K562 (cell line): ENCODE measurements at regions not wholly inside any gene's neighbourhood (a gene's known extent, or its start where the extent isn't known, plus 50 kb on each side); places are given as distances from the start of the nearest gene placed in this dataset.

Source experiments
- ATAC-seq: fragments of 200-7000 bp; cut with Tn5 transposase; 3 replicates; pipeline ENCODE4 v1.9.1; 2020; ENCODE audit warnings: moderate library complexity
- BruUV-seq: library from RNA; stranded (reverse); fragments of 400-500 nt; replicated peaks from 2 replicates; lab custom pipeline; 2021; lab: Mats Ljungman, UMichigan
- CTCF ChIA-PET: fragments of 300-600 bp; formaldehyde crosslinking; extraction: SDS; loops from one replicate; lab custom pipeline; 2021; ENCODE audit warnings: low intra/inter-chr PET ratio; lab: Yijun Ruan, JAX
- POLR2A ChIA-PET: fragments of 300-600, 350-650 bp; sonication (Branson Sonifier 250); formaldehyde crosslinking; extraction: SDS; loops from one replicate; lab custom pipeline; 2021; ENCODE audit warnings: antibody characterized with exemption, inconsistent platforms; lab: Yijun Ruan, JAX
- DNase-seq, 4 experiments: peaks; one replicate each; pipeline versions ENCODE4 v3.0.0 to v3.0.0-alpha.2; 2011 to 2018; ENCODE audit warnings: low spot score in 3 of 4, mixed read lengths in 3 of 4; ENCODE audit errors: extremely low read depth in 1 of 4
- FAIRE-seq: peaks from 2 replicates; lab custom pipeline; 2011; peaks lifted over from hg19 to GRCh38; lab: Jason Lieb, UNC
- H2AFZ ChIP-seq: 2 replicates; pipeline ENCODE4 v1.6.0; 2011; ENCODE audit warnings: low read depth, low read length, control low read depth, inconsistent platforms
- H3K27ac ChIP-seq: fragments of 200-600 bp; 3 replicates; pipeline ENCODE4 v1.8.0; 2011; ENCODE audit warnings: low read depth, mild to moderate bottlenecking, control low read depth, inconsistent platforms, low read length, moderate library complexity, mixed read lengths; ENCODE audit errors: extremely low read depth
- H3K27me3 ChIP-seq, 2 experiments: fragments of 300-600 bp in 1 of 2; 2 replicates in 1 of 2; 3 replicates in 1 of 2; pipeline versions ENCODE4 v1.6.0 to v1.8.0; 2011; ENCODE audit warnings: inconsistent platforms in 2 of 2, low read length in 2 of 2, mild to moderate bottlenecking in 1 of 2, mixed read lengths in 1 of 2, moderate library complexity in 1 of 2; ENCODE audit not compliant: control insufficient read depth in 2 of 2, insufficient read depth in 2 of 2
- H3K36me3 ChIP-seq: fragments of 300-600 bp; 3 replicates; pipeline ENCODE4 v1.8.0; 2011; ENCODE audit warnings: mild to moderate bottlenecking, low read length, inconsistent platforms; ENCODE audit not compliant: control insufficient read depth, insufficient read depth
- H3K4me1 ChIP-seq, 2 experiments: fragments of 200-600 bp in 1 of 2; replicated peaks in 1 of 2; 2 replicates in 1 of 2; 3 replicates in 1 of 2; pipeline versions ENCODE4 v1.5.1 to v1.8.0; 2011; ENCODE audit warnings: inconsistent platforms in 2 of 2, low read length in 2 of 2, mild to moderate bottlenecking in 1 of 2, mixed read lengths in 1 of 2, moderate library complexity in 1 of 2; ENCODE audit not compliant: control insufficient read depth in 2 of 2, insufficient read depth in 2 of 2
- H3K4me2 ChIP-seq: 2 replicates; pipeline ENCODE4 v1.6.1; 2011; ENCODE audit warnings: low read length, control low read depth, inconsistent platforms, mixed read lengths; ENCODE audit not compliant: insufficient read depth
- H3K4me3 ChIP-seq: fragments of 200-600 bp; sonication (generic), shearing (Covaris generic); 2 replicates; pipeline ENCODE4 v1.5.1; 2016; ENCODE audit warnings: control low read depth, inconsistent platforms
- H3K79me2 ChIP-seq: fragments of 200-600 bp; 3 replicates; pipeline ENCODE4 v1.8.0; 2011; ENCODE audit warnings: low read length, inconsistent platforms; ENCODE audit not compliant: control insufficient read depth, insufficient read depth
- H3K9ac ChIP-seq, 2 experiments: 2 replicates each; pipeline versions ENCODE4 v1.6.0 to v1.6.1; 2011; ENCODE audit warnings: low read depth in 2 of 2, low read length in 2 of 2, control low read depth in 1 of 2, inconsistent platforms in 1 of 2, mild to moderate bottlenecking in 1 of 2, mixed read lengths in 1 of 2; ENCODE audit not compliant: insufficient read depth in 1 of 2
- H3K9me1 ChIP-seq: one replicate; pipeline ENCODE4 v1.6.0; 2011; ENCODE audit warnings: inconsistent platforms, mild to moderate bottlenecking, low read length, moderate library complexity; ENCODE audit not compliant: control insufficient read depth, insufficient read depth
- H3K9me3 ChIP-seq: replicated peaks from 2 replicates; pipeline ENCODE4 v1.5.1; 2011; ENCODE audit warnings: low read depth, low read length, inconsistent platforms; ENCODE audit not compliant: control insufficient read depth, insufficient read depth
- H4K20me1 ChIP-seq: replicated peaks from 2 replicates; pipeline ENCODE4 v1.6.1; 2011; ENCODE audit warnings: low read length, inconsistent platforms, mixed read lengths; ENCODE audit not compliant: control insufficient read depth, insufficient read depth
- ASH1L ChIP-seq: fragments of 450-650 bp; IDR thresholded peaks from 2 replicates; pipeline ENCODE4 v1.6.1; 2018; ENCODE audit warnings: borderline replicate concordance, mild to moderate bottlenecking, low read depth; ENCODE audit not compliant: partially characterized antibody
- CREB3L1 ChIP-seq: fragments of 450-650 bp; IDR thresholded peaks from 2 replicates; pipeline ENCODE4 v1.6.1; 2014; ENCODE audit warnings: low read depth, mild to moderate bottlenecking, moderate library complexity, borderline replicate concordance
- DACH1 ChIP-seq: fragments of 450-650 bp; IDR thresholded peaks from 2 replicates; pipeline ENCODE4 v1.6.1; 2018; ENCODE audit not compliant: partially characterized antibody
- EZH2 ChIP-seq: IDR thresholded peaks from 2 replicates; pipeline ENCODE4 v1.6.1; 2012; ENCODE audit warnings: low read depth, mild to moderate bottlenecking, inconsistent platforms, low read length, borderline replicate concordance
- GABPB2 ChIP-seq: fragments of 250-450 bp; sonication (Bioruptor Pico); conservative IDR thresholded peaks from 2 replicates; pipeline ENCODE4 v1.5.1; 2021; ENCODE audit warnings: mild to moderate bottlenecking
- HOMEZ ChIP-seq: fragments of 250-450 bp; sonication (Bioruptor Pico); IDR thresholded peaks from 2 replicates; pipeline ENCODE4 v1.4.0; 2020; ENCODE audit warnings: mild to moderate bottlenecking, moderate library complexity
- IRF1 ChIP-seq: sonication (generic); formaldehyde crosslinking; IDR thresholded peaks from 2 replicates; pipeline ENCODE4 v1.8.0; 2022; ENCODE audit warnings: missing genetic modification reagents, mild to moderate bottlenecking, borderline replicate concordance
- MEF2D ChIP-seq: conservative IDR thresholded peaks from 2 replicates; pipeline ENCODE4 v1.6.1; 2016; ENCODE audit warnings: low read depth, missing genetic modification characterization, missing compliant biosample characterization
- PHF8 ChIP-seq: fragments of 200-600 bp; sonication (generic); IDR thresholded peaks from 2 replicates; pipeline ENCODE4 v1.6.1; 2012; ENCODE audit warnings: mixed run types, mild to moderate bottlenecking, inconsistent platforms, low read length, moderate library complexity, borderline replicate concordance
- POLR3A ChIP-seq: IDR thresholded peaks from 2 replicates; pipeline ENCODE4 v1.6.1; 2011; ENCODE audit warnings: borderline replicate concordance, mild to moderate bottlenecking, moderate library complexity; ENCODE audit not compliant: insufficient read length, insufficient read depth; ENCODE audit errors: extremely low read depth
- ZNF324 ChIP-seq: fragments of 250-450 bp; sonication (Bioruptor Pico); IDR thresholded peaks from 2 replicates; pipeline ENCODE4 v1.4.0; 2020; ENCODE audit warnings: mild to moderate bottlenecking
- ZNF780A ChIP-seq: fragments of 250-450 bp; sonication (Bioruptor Pico); IDR thresholded peaks from 2 replicates; pipeline ENCODE4 v1.5.0; 2021; ENCODE audit warnings: mild to moderate bottlenecking
- ZSCAN32 ChIP-seq: fragments of 450-650 bp; formaldehyde crosslinking; IDR thresholded peaks from 2 replicates; pipeline ENCODE4 v1.4.0; 2020; ENCODE audit warnings: mild to moderate bottlenecking, moderate library complexity
- WGBS: fragments of 100-300 bp; shearing (Covaris generic); methylation state at CpG from one replicate; pipeline ENCODE4 v1.1.6; 2016; ENCODE audit warnings: low coverage, mixed read lengths; ENCODE audit not compliant: insufficient coverage; ENCODE audit errors: missing lambda C conversion rate; 5-methylcytosine and 5-hydroxymethylcytosine counted together
- in situ Hi-C: fragments of 300-500 bp; cut with MboI; formaldehyde crosslinking; loops from 4 replicates; pipeline ENCODE4 v1.15.0; 2018; ENCODE audit warnings: inconsistent platforms, mixed read lengths
- intact Hi-C: fragments of 100-400 bp; cut with micrococcal nuclease; formaldehyde crosslinking; loops from 2 replicates; pipeline ENCODE4 v1.14.2; 2022

- ATAC-seq (no peak), DNase-seq (no peak), FAIRE-seq (no peak)
- Histone ChIP-seq H2AFZ (no peak overlapping the region), H4K20me1 (no peaks in the 10 kb centered on the region), H3K4me2 (no peak overlapping the region), H3K27me3 (no peaks in the 10 kb centered on the region; a peak in 1 of 5 replicates), H3K4me3 (no peak overlapping the region), H3K27ac (no peak overlapping the region), H3K9me3 (no peaks in the 10 kb centered on the region), H3K9me1 (no peaks in the 10 kb centered on the region), H3K9ac (no peak overlapping the region), H3K4me1 (no peaks in the 10 kb centered on the region), H3K79me2 (no peaks in the 10 kb centered on the region), H3K36me3 (no peaks in the 10 kb centered on the region)
- intact Hi-C loops (no loop called here), in situ Hi-C loops (no loop called here)
- WGBS, result 2% methylated on average over 2 of the region's 2 CpGs
- TF ChIP-seq EZH2, result no peak
- TF ChIP-seq DACH1, result peak; percentile 83
- no peak for TF ChIP-seq MEF2D (tag)
- TF ChIP-seq PHF8, result no peak
- no peak for TF ChIP-seq ZNF324 (CRISPR knock-in tag)
- POLR2A ChIA-PET, result no interaction called here
- no TSS peak for BruUV-seq
- CTCF ChIA-PET, result no interaction called here
These were observed 538.0 kb downstream of the PTPRU start for GRCh38 chr1:29774355-29774754.

- no peaks in the 10 kb centered on the region for H3K4me1 ChIP-seq
- no peak overlapping the region for H2AFZ ChIP-seq
- H3K9me1 ChIP-seq, result no peaks in the 10 kb centered on the region
- no peak for ATAC-seq
- DNase-seq, result no peak
- H3K79me2 ChIP-seq, result no peaks in the 10 kb centered on the region
- ChIA-PET CTCF (no interaction called here), POLR2A (no interaction called here)
- 1% methylated on average over 4 of the region's 4 CpGs for WGBS
- no peaks in the 10 kb centered on the region for H3K36me3 ChIP-seq
- FAIRE-seq, result no peak
- intact Hi-C loops (no loop called here), in situ Hi-C loops (no loop called here)
- peaks cover 0 to 4% of the 10 kb centered on the region in 2 experiments; a peak in 2 of 5 replicates for H3K27me3 ChIP-seq
- BruUV-seq, result no TSS peak
- H3K4me2 ChIP-seq, result no peak overlapping the region
- H3K9me3 ChIP-seq, result no peaks in the 10 kb centered on the region
- no peaks in the 10 kb centered on the region for H4K20me1 ChIP-seq
- H3K9ac ChIP-seq, result no peak overlapping the region
- no peak overlapping the region for H3K4me3 ChIP-seq
- no peak overlapping the region for H3K27ac ChIP-seq
- TF ChIP-seq ZSCAN32 (CRISPR knock-in tag) (no peak), ASH1L (no peak), HOMEZ (CRISPR knock-in tag) (no peak), POLR3A (no peak), CREB3L1 (no peak), IRF1 (no peak), ZNF780A (no peak), GABPB2 (CRISPR knock-in tag) (no peak)
These were observed 536.3 kb downstream of the PTPRU start for GRCh38 chr1:29772584-29773100.
